ENCODE measurements at regions not wholly inside any gene's neighbourhood (a gene's known extent, or its start where the extent isn't known, plus 50 kb on each side); places are given as distances from the start of the nearest gene placed in this dataset.

- no peak for ATAC-seq
Observed at GRCh38 chr11:27287205-27287604, 75.8 kb downstream of the CCDC34 start.

DNA sequence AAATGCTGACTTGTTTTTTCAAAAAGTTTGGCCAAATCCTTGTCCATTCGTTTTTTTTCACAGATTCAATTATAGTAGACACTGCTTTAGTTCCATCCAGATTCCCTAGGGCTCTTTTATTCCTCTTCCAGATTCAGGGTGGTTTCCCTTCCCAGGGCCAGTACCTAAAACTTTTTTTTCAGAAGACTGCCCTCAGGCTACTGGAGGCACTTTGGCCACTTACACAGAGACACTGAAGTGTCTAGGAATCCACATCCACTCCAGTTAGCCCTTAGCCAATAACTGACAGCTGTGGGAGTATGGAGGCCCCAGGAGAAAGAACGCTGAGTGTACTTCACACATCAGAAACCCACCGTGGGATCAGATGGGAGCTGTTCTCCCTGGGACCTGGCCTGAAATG lies 77.3 kb downstream of the CCDC34 start:
- ATAC-seq, result no peak

- ATAC-seq, result no peak
Observed at GRCh38 chr11:27282806-27283205, 80.2 kb downstream of the CCDC34 start.

GRCh38 chr11:27281740-27282590 lies 81.0 kb downstream of the CCDC34 start:
- no peak for ATAC-seq

GRCh38 chr11:27281276-27281675 lies 81.7 kb downstream of the CCDC34 start:
- no peak for ATAC-seq

DNA sequence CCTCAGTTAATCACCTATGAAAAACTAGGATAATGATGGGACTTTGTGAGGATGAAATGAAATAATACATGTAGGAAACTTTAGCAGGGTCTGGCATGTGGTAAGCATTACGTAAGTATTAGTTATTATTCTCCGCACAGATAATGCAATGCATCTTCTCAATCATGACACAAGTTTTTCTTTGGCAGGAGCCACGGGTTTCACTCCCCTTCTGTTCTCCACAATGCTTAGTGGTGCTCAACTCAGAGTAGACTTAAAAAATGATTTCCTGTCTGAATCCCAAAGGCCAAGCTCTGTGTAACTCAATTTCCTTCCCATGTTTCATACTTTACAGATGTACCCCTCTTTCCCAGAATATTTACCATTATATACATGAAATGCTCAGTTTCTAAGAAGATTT lies 82.9 kb downstream of the CCDC34 start:
- no peak for ATAC-seq

DNA sequence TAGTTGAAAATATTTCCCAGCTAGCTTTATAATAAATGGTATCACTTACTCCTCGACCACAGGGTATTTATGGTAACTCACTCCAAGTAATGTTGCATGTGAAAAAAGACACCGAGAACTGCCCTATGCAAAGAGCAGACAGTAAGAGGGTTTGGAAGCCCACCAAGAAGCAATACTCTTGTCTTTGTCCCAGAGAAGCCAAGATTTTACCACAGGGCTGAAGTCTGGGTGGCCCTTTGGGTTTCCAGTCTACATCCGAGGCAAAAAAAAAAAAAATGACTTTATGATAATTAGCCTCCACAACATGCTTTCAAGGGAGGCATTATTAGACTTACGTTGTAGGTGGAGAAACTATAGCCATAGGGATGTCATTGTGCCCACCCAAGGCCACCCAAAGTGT lies 83.6 kb downstream of the CCDC34 start:
- ATAC-seq, result no peak

DNA sequence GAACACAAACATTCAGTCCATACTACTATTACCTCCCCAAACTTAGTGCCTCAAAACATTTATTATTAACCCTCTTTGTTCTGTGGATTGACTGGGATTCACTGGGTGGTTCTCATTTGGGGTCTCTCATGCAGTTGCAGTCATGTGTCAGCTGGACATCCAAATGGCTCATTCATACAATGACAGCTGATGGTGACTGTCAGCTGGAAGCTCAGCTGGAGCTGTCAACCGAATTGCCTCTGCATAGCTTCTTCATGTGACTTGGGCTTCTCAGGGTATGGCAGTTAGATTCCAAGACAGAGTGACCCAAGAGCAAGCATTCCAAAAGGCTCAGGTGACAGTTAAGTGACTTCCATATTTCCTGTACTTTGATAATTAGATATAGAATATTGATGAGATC lies 85.2 kb downstream of the CCDC34 start:
- ATAC-seq, result no peak

DNA sequence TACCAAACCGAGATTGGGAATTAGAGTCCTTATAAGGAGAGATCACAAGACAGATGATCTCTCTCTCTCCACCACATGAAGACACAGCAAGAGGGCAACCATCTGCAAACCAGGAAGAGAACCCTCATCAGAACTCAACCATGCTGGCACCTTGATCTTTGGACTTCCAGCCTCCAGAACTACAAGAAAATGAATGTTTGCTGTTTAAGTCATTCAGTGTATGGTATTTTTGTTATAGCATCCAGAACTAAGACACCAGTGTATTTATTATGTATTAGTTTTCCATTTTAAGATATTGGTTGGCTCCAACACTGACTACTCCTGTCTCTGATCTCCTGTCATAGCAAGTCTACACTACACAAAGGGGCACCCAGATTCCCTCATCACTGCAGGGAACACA lies 86.9 kb downstream of the CCDC34 start:
- no peak for ATAC-seq

- no peak for ATAC-seq
Observed at GRCh38 chr11:27274854-27275395, 88.1 kb downstream of the CCDC34 start.

DNA sequence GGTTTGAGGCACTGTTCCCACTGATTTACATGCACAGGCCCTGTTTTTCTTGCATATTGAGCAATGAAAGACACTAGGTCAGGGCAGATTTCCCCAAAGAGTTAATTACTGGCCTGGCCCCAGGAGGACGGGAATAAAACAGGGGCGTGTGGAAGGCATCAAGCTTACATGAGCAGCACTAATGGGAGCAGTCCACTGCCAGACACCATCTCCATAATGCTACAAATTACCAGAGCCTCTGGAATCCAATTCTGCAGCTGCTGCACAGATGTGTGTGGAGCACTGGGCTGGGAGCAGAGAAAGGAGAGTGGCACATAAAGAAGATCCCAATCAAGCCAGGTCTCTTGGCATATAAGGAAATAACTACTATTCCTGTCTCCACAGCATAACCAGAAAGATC lies 96.9 kb downstream of the CCDC34 start:
- no peak for ATAC-seq

DNA sequence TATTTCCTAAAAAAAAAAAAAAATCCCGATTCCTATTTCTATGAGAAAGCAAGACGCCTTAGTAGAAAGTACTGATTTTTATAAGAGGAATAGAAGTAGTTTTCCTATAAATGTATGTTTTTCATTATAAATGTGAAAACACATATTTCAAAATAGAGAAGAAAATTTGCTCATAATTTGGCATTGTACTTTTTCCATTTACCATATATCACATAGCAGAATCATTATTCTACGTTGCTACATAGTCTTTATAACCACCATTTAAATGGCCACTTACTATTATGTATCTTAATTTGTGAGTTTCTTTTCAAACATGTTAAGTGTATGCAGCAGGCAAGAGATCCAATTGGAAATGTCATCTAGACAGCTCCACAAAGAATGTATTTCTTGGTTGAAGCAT lies 99.0 kb downstream of the CCDC34 start:
- no peak for ATAC-seq

DNA sequence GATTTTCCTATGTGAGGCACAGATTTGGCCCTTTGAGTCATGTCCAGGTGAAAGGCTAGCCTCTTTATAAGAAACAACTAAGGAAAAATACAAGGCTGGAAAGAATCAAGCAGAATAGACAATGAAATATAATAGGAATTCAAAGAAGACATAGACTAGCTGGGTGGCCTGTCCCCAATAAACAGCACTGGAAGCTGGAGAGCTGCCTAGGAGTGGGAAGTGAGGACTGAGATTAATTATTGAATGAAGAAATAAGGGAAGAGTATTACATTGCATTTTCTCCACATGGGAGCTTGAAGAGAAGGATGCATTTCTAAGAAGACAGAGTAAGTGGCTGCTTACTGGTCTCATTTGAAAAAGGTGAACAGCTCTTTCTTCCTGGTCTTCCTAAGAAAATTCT lies 100.0 kb downstream of the CCDC34 start:
- ATAC-seq, result no peak

- ATAC-seq, result no peak
Observed at GRCh38 chr11:27255447-27255828, 107.6 kb downstream of the CCDC34 start.

GRCh38 chr11:27254744-27255446 lies 108.1 kb downstream of the CCDC34 start:
- no peak for ATAC-seq

GRCh38 chr11:27253224-27253623 lies 109.8 kb downstream of the CCDC34 start:
- ATAC-seq, result no peak

DNA sequence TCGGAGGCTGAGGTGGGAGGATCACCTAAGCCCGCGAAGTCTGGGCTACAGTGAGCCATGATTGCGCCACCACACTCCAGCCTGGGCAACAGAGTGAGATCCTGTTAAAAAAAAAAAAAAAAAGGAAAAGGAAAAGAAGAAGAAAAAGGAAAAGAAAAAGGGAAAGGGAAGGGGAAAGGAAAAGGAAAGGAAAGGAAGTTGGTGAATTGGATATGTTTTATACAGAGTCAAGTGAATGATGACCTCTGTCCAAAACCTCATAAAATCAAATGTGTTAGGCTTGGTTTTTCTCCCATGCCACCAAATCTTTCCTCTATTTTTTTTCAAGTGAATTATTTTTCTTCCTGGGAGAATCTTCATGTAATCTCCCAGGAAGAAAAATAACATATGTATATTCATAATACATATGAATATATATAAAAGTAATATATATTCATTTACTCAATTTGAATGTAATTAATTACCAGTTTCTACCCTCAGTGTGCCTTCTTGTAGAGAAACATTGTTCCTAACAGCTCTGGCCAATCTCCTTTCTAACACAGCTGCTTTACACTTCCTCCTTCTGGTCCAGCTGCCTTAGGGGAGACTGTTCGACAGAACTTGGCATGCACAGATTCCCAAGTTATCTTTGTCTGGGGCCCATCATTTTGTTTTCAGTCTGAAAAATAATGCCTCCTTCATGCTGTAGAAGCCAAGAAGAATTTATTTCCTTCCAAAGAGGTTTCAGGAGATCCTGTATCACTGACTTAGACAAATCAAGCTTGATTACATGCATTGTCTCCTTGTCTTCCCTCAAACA lies 111.9 kb downstream of the CCDC34 start:
- no peak for ATAC-seq

GRCh38 chr11:27248576-27249509 lies 114.2 kb downstream of the CCDC34 start:
- no peak for ATAC-seq

DNA sequence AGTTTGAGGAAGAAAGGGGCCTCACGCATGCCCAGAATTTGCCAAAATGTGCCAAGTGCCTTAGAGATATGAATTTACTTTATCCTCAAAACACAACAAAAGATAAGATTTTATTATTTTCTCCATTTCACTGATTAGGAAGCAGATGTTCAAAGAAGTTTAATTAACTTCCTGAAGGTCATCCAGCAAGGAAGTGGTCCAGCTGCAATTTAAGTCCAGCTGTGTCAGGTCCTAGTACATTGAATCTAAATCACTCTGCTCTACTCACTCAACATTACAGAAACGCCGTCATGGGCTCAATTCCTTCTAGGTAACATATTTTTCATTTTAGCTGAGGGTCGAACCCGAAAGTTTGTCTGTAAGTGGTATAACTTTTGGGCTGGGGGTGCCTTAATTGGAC lies 115.4 kb downstream of the CCDC34 start:
- ATAC-seq, result no peak

DNA sequence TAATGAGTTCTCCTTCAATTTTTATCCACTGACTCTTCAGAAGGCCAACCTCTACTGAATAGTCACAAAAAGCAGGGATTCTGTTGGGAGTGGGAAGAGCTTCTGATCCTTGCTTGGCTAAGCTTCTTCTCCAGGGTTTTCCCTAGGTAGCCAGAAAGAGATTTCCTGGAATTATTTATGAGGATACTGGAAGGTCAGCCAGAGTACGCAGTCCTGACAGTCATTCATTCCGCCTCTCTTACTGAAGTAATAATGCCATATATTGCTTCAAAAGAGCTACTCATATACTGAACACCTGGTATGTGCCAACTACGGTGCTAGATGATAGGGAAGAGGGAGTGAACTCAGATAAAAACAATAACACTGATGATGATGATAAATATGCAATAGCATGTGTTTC lies 116.1 kb downstream of the CCDC34 start:
- no peak for ATAC-seq

DNA sequence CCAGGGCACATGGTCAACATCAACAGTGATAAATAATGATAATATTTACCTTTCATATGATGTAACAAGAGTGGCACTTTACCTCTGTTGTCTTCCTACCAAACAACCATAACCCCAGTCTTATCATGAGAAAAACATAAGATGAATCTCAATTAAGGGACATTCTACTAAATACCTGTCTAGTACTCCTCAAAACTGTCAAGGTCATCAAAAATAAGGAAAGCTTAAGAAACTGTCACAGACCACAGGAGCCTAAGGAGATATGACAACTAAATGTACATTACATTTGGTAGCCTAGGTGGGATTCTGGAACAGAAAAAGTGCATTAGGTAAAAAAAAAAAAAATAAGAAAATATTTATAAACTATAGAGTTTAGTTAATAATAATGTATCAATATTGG lies 118.1 kb downstream of the CCDC34 start:
- no peak for ATAC-seq

GRCh38 chr11:27242591-27242990 lies 120.4 kb downstream of the CCDC34 start:
- no peak for ATAC-seq

Measured in activated CD4-positive, CD25-positive, alpha-beta regulatory T cell treated with anti-CD3 and anti-CD28 coated beads, Interleukin-2, amount 50 U/mL, for 24 hours (primary cell).